ENCODE measurements at regions not wholly inside any gene's neighbourhood (a gene's known extent, or its start where the extent isn't known, plus 50 kb on each side); places are given as distances from the start of the nearest gene placed in this dataset.

DNA sequence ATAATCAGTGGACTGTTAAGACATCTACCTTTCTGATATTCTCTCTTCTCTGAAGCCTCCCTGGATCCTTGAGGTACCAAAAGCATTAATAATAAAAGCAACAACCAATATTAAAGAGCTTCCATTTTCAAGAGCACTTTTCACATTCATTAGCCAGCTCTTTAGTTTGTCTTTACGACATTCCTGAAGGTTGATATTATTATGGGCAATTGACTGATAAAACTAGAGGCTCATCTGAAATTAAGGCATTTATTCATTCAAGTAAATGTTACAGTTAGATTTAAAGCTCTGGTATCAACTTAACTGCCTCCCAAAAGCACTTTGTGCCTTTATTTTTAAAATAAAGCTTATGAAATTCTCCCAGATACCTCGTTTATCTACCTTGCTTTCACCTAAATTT, 199.6 kb downstream of the PLK2 start:
- Histone ChIP-seq H4K20me1 (ENCODE audit: insufficient read depth, low read length) (no peaks in the 10 kb centered on the region), H3K27ac (ENCODE audit: low read length) (no peak overlapping the region), H3K9me3 (ENCODE audit: insufficient read depth, low read length, severe bottlenecking) (no peaks in the 10 kb centered on the region), H3K4me3 (ENCODE audit: low read depth in 1 of 2, low read length in 2 of 2) (no peak overlapping the region), H3K4me1 (ENCODE audit: insufficient read depth, low read length) (no peaks in the 10 kb centered on the region), H2AFZ (ENCODE audit: low read depth, low read length) (no peak overlapping the region), H3K36me3 (ENCODE audit: insufficient read depth, low read length) (no peaks in the 10 kb centered on the region), H3K79me2 (ENCODE audit: insufficient read depth, low read length) (no peaks in the 10 kb centered on the region), H3K9ac (ENCODE audit: low read depth, low read length) (no peak overlapping the region), H3K4me2 (ENCODE audit: insufficient read depth, low read length) (no peak overlapping the region), H3K27me3 (ENCODE audit: insufficient read depth, low read length, poor library complexity) (no peaks in the 10 kb centered on the region)
- TF ChIP-seq, protein P1, sequence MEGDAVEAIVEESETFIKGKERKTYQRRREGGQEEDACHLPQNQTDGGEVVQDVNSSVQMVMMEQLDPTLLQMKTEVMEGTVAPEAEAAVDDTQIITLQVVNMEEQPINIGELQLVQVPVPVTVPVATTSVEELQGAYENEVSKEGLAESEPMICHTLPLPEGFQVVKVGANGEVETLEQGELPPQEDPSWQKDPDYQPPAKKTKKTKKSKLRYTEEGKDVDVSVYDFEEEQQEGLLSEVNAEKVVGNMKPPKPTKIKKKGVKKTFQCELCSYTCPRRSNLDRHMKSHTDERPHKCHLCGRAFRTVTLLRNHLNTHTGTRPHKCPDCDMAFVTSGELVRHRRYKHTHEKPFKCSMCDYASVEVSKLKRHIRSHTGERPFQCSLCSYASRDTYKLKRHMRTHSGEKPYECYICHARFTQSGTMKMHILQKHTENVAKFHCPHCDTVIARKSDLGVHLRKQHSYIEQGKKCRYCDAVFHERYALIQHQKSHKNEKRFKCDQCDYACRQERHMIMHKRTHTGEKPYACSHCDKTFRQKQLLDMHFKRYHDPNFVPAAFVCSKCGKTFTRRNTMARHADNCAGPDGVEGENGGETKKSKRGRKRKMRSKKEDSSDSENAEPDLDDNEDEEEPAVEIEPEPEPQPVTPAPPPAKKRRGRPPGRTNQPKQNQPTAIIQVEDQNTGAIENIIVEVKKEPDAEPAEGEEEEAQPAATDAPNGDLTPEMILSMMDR (IDR thresholded peaks at IDR 0.05; ENCODE audit: borderline replicate concordance, extremely low read depth, low read length, poor library complexity, severe bottlenecking), result no peak
- TF ChIP-seq EZH2 (IDR thresholded peaks at IDR 0.05; ENCODE audit: borderline replicate concordance, low read depth, low read length, severe bottlenecking), result no peak
- DNase-seq, result no peak
- no peak for ATAC-seq (ENCODE audit: insufficient read depth, low read depth)

DNA sequence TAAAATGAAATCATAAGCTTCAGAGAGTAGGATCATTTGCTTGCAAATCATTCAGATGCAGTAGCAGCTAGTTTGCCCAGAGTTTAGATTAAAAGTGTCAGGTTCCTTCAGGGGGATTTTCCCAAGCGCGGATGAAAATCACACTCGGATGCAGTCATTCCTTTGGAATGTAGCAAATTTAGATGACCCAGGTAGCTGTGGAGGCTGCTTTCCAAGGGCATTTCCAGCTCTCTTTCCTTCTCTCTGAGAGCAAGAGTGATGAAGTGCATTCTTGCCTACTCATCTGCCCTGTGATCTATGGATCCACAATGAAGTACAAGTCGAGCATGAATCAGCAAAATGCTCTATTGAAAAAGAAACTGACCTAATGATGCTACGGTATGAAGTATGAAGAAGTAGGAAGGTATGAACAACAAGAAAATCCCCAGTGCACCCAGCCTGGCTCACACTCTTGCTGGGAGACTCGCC, 200.2 kb downstream of the PLK2 start:
- DNase-seq, result no peak

DNA sequence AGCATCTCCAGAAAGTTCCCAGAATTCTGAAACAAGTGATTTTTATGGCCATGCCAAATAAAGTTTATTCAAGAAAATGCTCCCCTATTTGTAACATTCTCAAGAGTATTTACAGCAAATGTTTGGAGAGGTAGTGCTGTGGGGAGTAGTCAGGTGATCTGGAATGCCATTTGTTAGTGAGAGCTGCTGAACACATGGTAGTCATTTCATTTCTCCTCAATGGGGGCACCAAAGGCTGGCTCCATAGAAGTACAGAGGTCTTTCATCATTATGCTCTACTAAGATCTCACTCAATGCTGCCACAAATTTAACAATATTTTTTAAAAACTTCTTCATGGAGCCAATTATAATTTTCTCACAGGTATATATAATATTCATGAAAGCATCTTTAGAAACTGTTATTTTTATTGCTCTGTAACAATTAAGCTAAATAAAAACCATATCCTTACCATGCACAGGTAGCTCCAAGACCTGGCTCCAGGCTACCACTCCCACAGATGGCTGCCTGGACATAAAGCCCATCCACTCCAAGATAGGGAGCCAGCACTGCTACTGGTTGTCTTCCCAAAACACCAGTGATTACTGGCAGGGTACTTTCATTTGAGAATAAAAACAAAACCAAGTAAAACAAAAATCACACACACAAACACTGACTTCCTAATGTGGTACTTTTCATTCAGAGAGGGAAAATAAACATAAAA, 200.8 kb downstream of the PLK2 start:
- Histone ChIP-seq H3K79me2 (ENCODE audit: insufficient read depth, low read length) (no peaks in the 10 kb centered on the region), H3K4me1 (ENCODE audit: insufficient read depth, low read length) (no peaks in the 10 kb centered on the region), H3K27ac (ENCODE audit: low read length) (no peak overlapping the region), H3K27me3 (ENCODE audit: insufficient read depth, low read length, poor library complexity) (no peaks in the 10 kb centered on the region), H3K4me2 (ENCODE audit: insufficient read depth, low read length) (no peak overlapping the region), H3K36me3 (ENCODE audit: insufficient read depth, low read length) (no peaks in the 10 kb centered on the region), H3K9ac (ENCODE audit: low read depth, low read length) (no peak overlapping the region), H3K9me3 (ENCODE audit: insufficient read depth, low read length, severe bottlenecking) (no peaks in the 10 kb centered on the region), H4K20me1 (ENCODE audit: insufficient read depth, low read length) (no peaks in the 10 kb centered on the region), H2AFZ (ENCODE audit: low read depth, low read length) (no peak overlapping the region), H3K4me3 (ENCODE audit: low read depth in 1 of 2, low read length in 2 of 2) (no peak overlapping the region)
- ATAC-seq (ENCODE audit: insufficient read depth, low read depth) (no peak), DNase-seq (no peak)
- no peak for TF ChIP-seq EZH2 (IDR thresholded peaks at IDR 0.05; ENCODE audit: borderline replicate concordance, low read depth, low read length, severe bottlenecking)
- TF ChIP-seq, protein P1 (IDR thresholded peaks at IDR 0.05; ENCODE audit: borderline replicate concordance, extremely low read depth, low read length, poor library complexity, severe bottlenecking), result no peak

More for the DNA sequence above, 200.2 kb downstream of the PLK2 start:
- Histone ChIP-seq H3K27ac (ENCODE audit: low read length) (no peak overlapping the region), H3K79me2 (ENCODE audit: insufficient read depth, low read length) (no peaks in the 10 kb centered on the region), H3K4me2 (ENCODE audit: insufficient read depth, low read length) (no peak overlapping the region), H3K27me3 (ENCODE audit: insufficient read depth, low read length, poor library complexity) (no peaks in the 10 kb centered on the region), H3K36me3 (ENCODE audit: insufficient read depth, low read length) (no peaks in the 10 kb centered on the region), H3K4me1 (ENCODE audit: insufficient read depth, low read length) (no peaks in the 10 kb centered on the region), H3K9me3 (ENCODE audit: insufficient read depth, low read length, severe bottlenecking) (no peaks in the 10 kb centered on the region), H3K9ac (ENCODE audit: low read depth, low read length) (no peak overlapping the region), H4K20me1 (ENCODE audit: insufficient read depth, low read length) (no peaks in the 10 kb centered on the region), H2AFZ (ENCODE audit: low read depth, low read length) (no peak overlapping the region), H3K4me3 (ENCODE audit: low read depth in 1 of 2, low read length in 2 of 2) (no peak overlapping the region)
- TF ChIP-seq, protein P1 (IDR thresholded peaks at IDR 0.05; ENCODE audit: borderline replicate concordance, extremely low read depth, low read length, poor library complexity, severe bottlenecking), result no peak
- TF ChIP-seq EZH2 (IDR thresholded peaks at IDR 0.05; ENCODE audit: borderline replicate concordance, low read depth, low read length, severe bottlenecking), result no peak
- ATAC-seq (ENCODE audit: insufficient read depth, low read depth), result no peak
